Uterus (tissue), 2 donors: ENCODE measurements at regions not wholly inside any gene's neighbourhood (a gene's known extent, or its start where the extent isn't known, plus 50 kb on each side); places are given as distances from the start of the nearest gene placed in this dataset.

ENCODE experiments used
- POLR2A ChIP-seq, 2 donors: fragments of 450-650 bp; IDR thresholded peaks; one replicate each; pipeline ENCODE4 v1.6.1; 2016; ENCODE audit warnings: antibody characterized with exemption in 2 of 2, mild to moderate bottlenecking in 1 of 2, moderate library complexity in 1 of 2
- TF ChIP-seq, protein P1 (sequence below), 4 experiments: fragments of 200-600 bp in 2 of 4; fragments of 450-650 bp in 2 of 4; sonication (generic) in 2 of 4; IDR thresholded peaks; one replicate each; pipeline ENCODE4 v1.5.1; 2016 to 2019; ENCODE audit warnings: antibody characterized with exemption in 4 of 4, mild to moderate bottlenecking in 2 of 4, moderate library complexity in 1 of 4

DNA sequence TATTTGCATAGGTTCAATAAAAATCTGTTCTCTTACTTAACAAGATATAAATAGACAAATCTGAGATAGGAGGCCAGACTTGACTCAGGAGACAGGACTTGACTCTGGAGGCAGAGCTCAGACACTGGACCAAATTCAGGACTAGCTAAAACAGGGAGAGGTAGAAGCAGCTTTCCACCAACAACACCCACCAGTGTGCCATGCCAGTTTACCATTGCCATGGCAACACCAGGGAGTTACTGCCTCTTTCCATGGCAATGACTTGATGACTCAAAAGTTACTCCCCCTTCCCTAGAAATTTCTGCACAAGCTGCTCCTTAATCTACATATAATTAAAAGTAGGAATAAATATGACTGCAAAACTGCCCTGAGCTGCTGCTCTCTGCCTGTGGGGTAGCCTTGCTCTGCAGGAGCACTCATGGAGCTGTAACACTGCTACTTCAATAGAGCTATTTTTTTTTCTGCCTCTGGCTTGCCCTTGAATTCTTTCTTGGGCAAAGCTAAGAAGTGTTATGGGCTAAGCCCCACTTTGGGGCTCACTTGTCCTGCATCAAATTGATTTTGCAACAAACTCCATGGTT lies 473.0 kb downstream of the PLK2 start:
- no peak for TF ChIP-seq POLR2A (IDR thresholded peaks at IDR 0.05)
- TF ChIP-seq, protein P1, sequence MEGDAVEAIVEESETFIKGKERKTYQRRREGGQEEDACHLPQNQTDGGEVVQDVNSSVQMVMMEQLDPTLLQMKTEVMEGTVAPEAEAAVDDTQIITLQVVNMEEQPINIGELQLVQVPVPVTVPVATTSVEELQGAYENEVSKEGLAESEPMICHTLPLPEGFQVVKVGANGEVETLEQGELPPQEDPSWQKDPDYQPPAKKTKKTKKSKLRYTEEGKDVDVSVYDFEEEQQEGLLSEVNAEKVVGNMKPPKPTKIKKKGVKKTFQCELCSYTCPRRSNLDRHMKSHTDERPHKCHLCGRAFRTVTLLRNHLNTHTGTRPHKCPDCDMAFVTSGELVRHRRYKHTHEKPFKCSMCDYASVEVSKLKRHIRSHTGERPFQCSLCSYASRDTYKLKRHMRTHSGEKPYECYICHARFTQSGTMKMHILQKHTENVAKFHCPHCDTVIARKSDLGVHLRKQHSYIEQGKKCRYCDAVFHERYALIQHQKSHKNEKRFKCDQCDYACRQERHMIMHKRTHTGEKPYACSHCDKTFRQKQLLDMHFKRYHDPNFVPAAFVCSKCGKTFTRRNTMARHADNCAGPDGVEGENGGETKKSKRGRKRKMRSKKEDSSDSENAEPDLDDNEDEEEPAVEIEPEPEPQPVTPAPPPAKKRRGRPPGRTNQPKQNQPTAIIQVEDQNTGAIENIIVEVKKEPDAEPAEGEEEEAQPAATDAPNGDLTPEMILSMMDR (IDR thresholded peaks at IDR 0.05), result no peak
